DMS79 treated with DMSO at 0.1 percent for 48 hours (cell line): ENCODE measurements at regions not wholly inside any gene's neighbourhood (a gene's known extent, or its start where the extent isn't known, plus 50 kb on each side); places are given as distances from the start of the nearest gene placed in this dataset.
A peak's percentile ranks its signal among the peaks of the same experiment; 100 is the strongest.
"Not testable (repeated sequence)": the region's sequence is repeated elsewhere in the genome, so short reads cannot be mapped to it uniquely, and the experiment has no call there.

ENCODE experiments used
- DNase-seq: peaks from one replicate; lab custom pipeline; 2025; lab: John Stamatoyannopoulos, UW

DNA sequence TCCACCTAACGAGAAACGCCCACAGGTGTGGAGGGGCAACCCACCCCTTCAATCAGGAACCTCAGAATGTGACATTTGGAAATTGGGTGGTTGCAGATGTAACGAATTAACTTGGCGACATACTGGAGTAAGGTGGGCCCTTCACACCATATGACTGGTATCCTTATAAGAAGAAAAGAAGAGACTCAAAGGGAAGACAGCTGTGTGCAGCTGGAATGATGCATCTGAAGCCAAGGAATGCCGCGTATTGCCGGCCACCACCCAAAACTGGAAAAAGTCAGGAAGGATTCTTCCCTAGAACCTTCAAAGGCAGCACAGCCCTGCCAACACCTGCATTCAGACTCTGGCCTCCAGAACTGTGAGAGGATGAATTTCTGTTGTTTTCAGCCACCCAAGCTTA lies 270.0 kb upstream of the FRG2C start:
- not testable (repeated sequence) for DNase-seq

GRCh38 chr3:75394562-75395360 lies 269.4 kb upstream of the FRG2C start:
- DNase-seq, result not testable (repeated sequence)

- no peak for DNase-seq
Measured at GRCh38 chr3:75395580-75396315, 268.4 kb upstream of the FRG2C start.

DNA sequence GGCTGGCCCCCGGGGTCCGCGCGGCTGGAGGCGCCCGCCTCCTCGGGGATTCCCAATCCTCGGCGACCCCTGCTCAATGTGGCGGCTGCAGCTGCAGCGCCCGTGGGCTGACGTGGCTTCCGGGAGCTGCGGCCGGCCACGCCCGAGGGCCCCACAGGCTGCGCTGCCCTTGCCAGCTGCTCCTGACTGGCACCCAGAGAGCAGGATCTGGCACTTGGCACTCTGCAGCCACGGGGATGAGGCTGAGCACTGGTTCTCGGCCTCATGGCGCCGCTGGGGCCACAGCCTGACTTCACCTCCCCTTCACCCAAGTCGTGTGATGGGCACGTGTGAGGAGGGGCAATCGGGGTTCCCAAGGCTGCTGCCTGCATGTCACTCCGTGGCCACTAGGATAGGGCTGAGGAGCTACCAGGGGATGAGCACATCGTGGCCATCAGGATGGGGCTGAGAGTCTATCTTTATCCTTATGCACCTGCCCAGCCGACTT lies 267.8 kb upstream of the FRG2C start:
- DNase-seq, result no peak

DNA sequence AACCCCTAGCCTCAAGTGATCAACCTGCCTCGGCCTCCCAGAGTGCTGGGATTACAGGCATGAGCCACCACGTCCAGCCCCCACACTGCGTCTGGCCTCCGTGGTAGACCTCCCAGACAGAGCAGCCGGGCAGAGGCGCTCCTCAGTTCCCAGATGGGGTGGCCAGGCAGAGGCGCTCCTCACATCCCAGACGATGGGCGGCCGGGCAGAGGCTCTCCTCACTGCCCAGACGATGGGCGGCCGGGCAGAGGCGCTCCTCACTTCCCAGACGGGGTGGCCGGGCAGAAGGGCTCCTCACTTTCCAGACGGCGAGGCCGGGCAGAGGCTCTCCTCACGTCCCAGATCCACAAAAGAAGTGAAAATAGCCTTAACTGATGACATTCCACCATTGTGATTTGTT lies 266.6 kb upstream of the FRG2C start:
- not testable (repeated sequence) for DNase-seq

GRCh38 chr3:75422101-75422945 lies 241.8 kb upstream of the FRG2C start:
- not testable (repeated sequence) for DNase-seq

GRCh38 chr3:75425379-75425778 lies 238.7 kb upstream of the FRG2C start:
- not testable (repeated sequence) for DNase-seq

- not testable (repeated sequence) for DNase-seq
Measured at GRCh38 chr3:75427486-75427885, 236.6 kb upstream of the FRG2C start.

GRCh38 chr3:75427906-75428305 lies 236.2 kb upstream of the FRG2C start:
- not testable (repeated sequence) for DNase-seq

- DNase-seq, result not testable (repeated sequence)
Measured at GRCh38 chr3:75429561-75430220, 234.4 kb upstream of the FRG2C start.

GRCh38 chr3:75430406-75430805 lies 233.7 kb upstream of the FRG2C start:
- DNase-seq, result not testable (repeated sequence)

- not testable (repeated sequence) for DNase-seq
Measured at GRCh38 chr3:75431120-75431519, 233.0 kb upstream of the FRG2C start.

DNA sequence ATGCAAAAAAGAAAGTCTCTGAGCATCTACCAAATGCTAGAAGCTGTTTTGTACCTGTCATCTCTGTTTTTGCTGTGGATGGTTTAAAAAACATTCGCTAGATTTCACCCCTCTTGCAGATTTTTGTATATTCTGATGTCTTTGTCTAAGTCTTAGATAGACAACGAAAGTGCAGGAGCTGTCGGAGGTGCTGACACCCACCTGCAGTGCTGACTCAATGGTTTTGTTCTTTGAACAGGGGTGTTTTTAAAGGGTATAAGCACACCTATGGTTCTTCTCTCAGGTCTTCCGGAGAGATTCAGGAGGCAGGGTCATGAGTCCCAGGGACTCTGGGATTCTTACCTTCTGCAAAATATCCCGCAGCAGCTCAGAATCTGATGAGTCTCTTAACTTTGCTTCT lies 231.7 kb upstream of the FRG2C start:
- DNase-seq, result not testable (repeated sequence)

GRCh38 chr3:75432885-75433284 lies 231.2 kb upstream of the FRG2C start:
- DNase-seq, result not testable (repeated sequence)

DNA sequence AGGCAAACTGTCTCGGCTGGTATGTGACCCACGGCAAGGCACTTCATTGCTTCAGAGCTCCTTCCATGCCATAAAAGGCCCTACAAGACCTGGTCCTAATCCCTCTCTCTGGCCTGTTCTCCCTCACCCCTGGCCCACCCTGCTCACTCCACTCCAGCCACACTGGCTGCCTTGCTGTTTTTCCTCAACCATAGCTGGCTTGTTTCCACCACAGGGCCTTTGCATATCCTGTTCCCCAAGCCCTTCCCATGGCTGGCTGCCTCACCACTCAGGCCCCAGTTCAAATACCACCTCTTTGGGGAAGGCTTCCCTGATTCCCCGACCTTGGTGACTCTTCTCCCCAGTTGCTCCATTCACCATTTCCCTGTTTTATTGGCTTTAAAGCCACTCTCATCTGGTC lies 230.8 kb upstream of the FRG2C start:
- DNase-seq, result not testable (repeated sequence)

GRCh38 chr3:75434276-75434912 lies 229.7 kb upstream of the FRG2C start:
- DNase-seq, result not testable (repeated sequence)

DNA sequence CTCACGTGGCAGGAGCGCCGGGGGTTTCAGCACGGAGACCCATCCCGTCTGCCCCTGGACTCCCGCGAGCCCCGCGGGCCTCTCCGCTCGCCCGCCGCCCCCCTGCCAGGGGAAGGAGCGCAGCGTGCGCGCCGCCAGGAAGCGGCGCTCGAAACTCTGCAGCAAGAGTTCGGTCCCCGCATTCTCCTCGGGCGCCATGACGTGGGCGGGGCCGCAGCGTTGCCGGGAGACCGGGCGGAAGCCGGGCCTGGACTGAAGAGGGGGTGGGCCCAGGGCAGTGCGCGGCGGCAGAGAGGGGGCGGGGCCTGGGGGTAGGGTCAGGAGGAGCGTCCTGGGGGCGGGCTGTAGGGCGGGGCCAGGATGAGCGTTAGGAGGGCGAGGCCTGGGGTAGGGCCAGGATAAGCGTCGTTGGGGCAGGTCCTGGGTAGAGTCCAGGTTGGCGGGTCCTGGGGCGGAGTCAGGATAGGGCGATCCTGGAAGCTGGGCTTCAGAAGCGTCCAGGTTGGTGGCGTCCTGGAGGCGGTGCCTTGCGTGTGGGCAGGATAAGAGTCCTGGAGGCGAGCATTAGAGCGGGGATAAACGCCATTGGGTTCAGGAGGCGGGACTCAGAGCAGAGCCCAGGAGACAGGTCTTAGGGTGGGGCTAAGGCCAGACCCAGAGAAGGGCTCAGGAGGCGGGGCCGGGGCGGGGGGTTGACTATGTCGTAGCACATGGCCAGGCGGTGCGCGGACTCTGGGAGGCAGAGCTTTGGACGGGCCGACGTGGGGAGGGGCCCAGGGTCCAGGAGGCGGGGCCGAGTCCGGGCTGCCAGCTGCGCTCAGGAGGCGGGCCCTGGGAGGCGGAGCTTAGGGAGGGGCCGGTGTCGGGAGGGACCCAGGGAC lies 229.0 kb upstream of the FRG2C start:
- DNase-seq, result peak; percentile 76

- peak; percentile 47 for DNase-seq
Measured at GRCh38 chr3:75435794-75436400, 228.2 kb upstream of the FRG2C start.

DNA sequence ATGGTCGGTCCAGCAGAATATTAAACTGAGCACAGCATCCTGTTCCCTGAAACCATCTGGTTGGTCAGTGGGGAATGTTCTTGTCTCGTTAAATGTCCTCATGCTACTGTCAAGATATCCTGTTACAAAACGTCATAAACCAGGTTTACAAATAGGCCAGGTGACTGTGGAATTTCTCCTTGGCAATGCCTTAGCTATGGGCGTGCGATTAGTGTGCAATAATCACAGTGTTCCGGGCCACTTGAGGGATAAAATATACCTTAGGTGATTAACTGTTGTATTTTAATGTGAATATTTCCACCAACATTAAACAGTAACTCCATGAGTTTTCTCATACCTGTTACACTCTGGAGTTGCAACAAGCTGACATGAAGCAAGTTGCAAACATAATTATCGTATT lies 223.1 kb upstream of the FRG2C start:
- DNase-seq, result not testable (repeated sequence)

GRCh38 chr3:75444634-75445033 lies 219.5 kb upstream of the FRG2C start:
- DNase-seq, result not testable (repeated sequence)
